ENCODE measurements at regions not wholly inside any gene's neighbourhood (a gene's known extent, or its start where the extent isn't known, plus 50 kb on each side); places are given as distances from the start of the nearest gene placed in this dataset.

- 83% methylated on average over 1 of the region's 1 CpG for whole genome bisulfite sequencing (ENCODE audit: insufficient coverage)
- DNase-seq (ENCODE audit: low read depth in 4 of 6, low spot score in 6 of 6): no peak
- Histone ChIP-seq H3K27me3 (ENCODE audit: control insufficient read depth, insufficient read depth, low read length) (no peaks in the 10 kb centered on the region), H3K9me3 (ENCODE audit: control insufficient read depth, insufficient read depth, low read length) (no peaks in the 10 kb centered on the region), H3K4me1 (ENCODE audit: control insufficient read depth, insufficient read depth, low read length) (peaks cover 4% of the 10 kb centered on the region), H3K27ac (ENCODE audit: low read depth, low read length) (no peak overlapping the region), H3K36me3 (ENCODE audit: control insufficient read depth, insufficient read depth, low read length) (no peaks in the 10 kb centered on the region), H3K4me3 (ENCODE audit: low read depth, low read length) (no peak overlapping the region)
These were observed 135.6 kb downstream of the UNC5CL start for GRCh38 chr6:40903456-40903855.

GRCh38 chr6:40901322-40902055 is 137.5 kb downstream of the UNC5CL start:
- Histone ChIP-seq H3K9me3 (ENCODE audit: control insufficient read depth, insufficient read depth, low read length) (no peaks in the 10 kb centered on the region), H3K4me3 (ENCODE audit: low read depth, low read length) (no peak overlapping the region), H3K27me3 (ENCODE audit: control insufficient read depth, insufficient read depth, low read length) (no peaks in the 10 kb centered on the region), H3K27ac (ENCODE audit: low read depth, low read length) (no peak overlapping the region), H3K36me3 (ENCODE audit: control insufficient read depth, insufficient read depth, low read length) (no peaks in the 10 kb centered on the region), H3K4me1 (ENCODE audit: control insufficient read depth, insufficient read depth, low read length) (no peaks in the 10 kb centered on the region)
- WGBS (ENCODE audit: insufficient coverage): no CpG with 5 or more reads among the region's 1 CpG
- DNase-seq (ENCODE audit: low read depth in 4 of 6, low spot score in 6 of 6): no peak

- Histone ChIP-seq H3K36me3 (ENCODE audit: control insufficient read depth, insufficient read depth, low read length) (no peaks in the 10 kb centered on the region), H3K9me3 (ENCODE audit: control insufficient read depth, insufficient read depth, low read length) (no peaks in the 10 kb centered on the region), H3K4me1 (ENCODE audit: control insufficient read depth, insufficient read depth, low read length) (no peaks in the 10 kb centered on the region), H3K27ac (ENCODE audit: low read depth, low read length) (no peak overlapping the region), H3K4me3 (ENCODE audit: low read depth, low read length) (no peak overlapping the region), H3K27me3 (ENCODE audit: control insufficient read depth, insufficient read depth, low read length) (no peaks in the 10 kb centered on the region)
- no peak for DNase-seq (ENCODE audit: low read depth in 4 of 6, low spot score in 6 of 6)
- 94% methylated on average over 2 of the region's 5 CpGs for WGBS (ENCODE audit: insufficient coverage)
These were observed 138.2 kb downstream of the UNC5CL start for GRCh38 chr6:40900791-40901190.

- DNase-seq (ENCODE audit: low read depth in 4 of 6, low spot score in 6 of 6): no peak
- 52% methylated on average over 5 of the region's 7 CpGs for WGBS (ENCODE audit: insufficient coverage)
- H3K4me1 ChIP-seq (ENCODE audit: control insufficient read depth, insufficient read depth, low read length): peaks cover 5% of the 10 kb centered on the region
- no peaks in the 10 kb centered on the region for H3K27me3 ChIP-seq (ENCODE audit: control insufficient read depth, insufficient read depth, low read length)
- no peak overlapping the region for H3K4me3 ChIP-seq (ENCODE audit: low read depth, low read length)
- no peaks in the 10 kb centered on the region for H3K36me3 ChIP-seq (ENCODE audit: control insufficient read depth, insufficient read depth, low read length)
- H3K9me3 ChIP-seq (ENCODE audit: control insufficient read depth, insufficient read depth, low read length): no peaks in the 10 kb centered on the region
- no peak overlapping the region for H3K27ac ChIP-seq (ENCODE audit: low read depth, low read length)
These were observed 139.3 kb downstream of the UNC5CL start for GRCh38 chr6:40899684-40900155.

- WGBS (ENCODE audit: insufficient coverage): 75% methylated on average over 1 of the region's 1 CpG
These were observed 140.9 kb downstream of the UNC5CL start for GRCh38 chr6:40898073-40898472.

GRCh38 chr6:40897390-40898003 is 141.5 kb downstream of the UNC5CL start:
- H3K4me3 ChIP-seq (ENCODE audit: low read depth, low read length): no peak overlapping the region
- H3K36me3 ChIP-seq (ENCODE audit: control insufficient read depth, insufficient read depth, low read length): no peaks in the 10 kb centered on the region
- no peaks in the 10 kb centered on the region for H3K9me3 ChIP-seq (ENCODE audit: control insufficient read depth, insufficient read depth, low read length)
- DNase-seq (ENCODE audit: low read depth in 4 of 6, low spot score in 6 of 6): no peak
- H3K4me1 ChIP-seq (ENCODE audit: control insufficient read depth, insufficient read depth, low read length): peaks cover 5% of the 10 kb centered on the region
- 93% methylated on average over 9 of the region's 10 CpGs for WGBS (ENCODE audit: insufficient coverage)
- H3K27me3 ChIP-seq (ENCODE audit: control insufficient read depth, insufficient read depth, low read length): no peaks in the 10 kb centered on the region
- no peak overlapping the region for H3K27ac ChIP-seq (ENCODE audit: low read depth, low read length)

More at GRCh38 chr6:40898073-40898472, 140.9 kb downstream of the UNC5CL start:
- Histone ChIP-seq H3K4me1 (ENCODE audit: control insufficient read depth, insufficient read depth, low read length) (peaks cover 5% of the 10 kb centered on the region), H3K4me3 (ENCODE audit: low read depth, low read length) (no peak overlapping the region), H3K27me3 (ENCODE audit: control insufficient read depth, insufficient read depth, low read length) (no peaks in the 10 kb centered on the region), H3K36me3 (ENCODE audit: control insufficient read depth, insufficient read depth, low read length) (no peaks in the 10 kb centered on the region), H3K27ac (ENCODE audit: low read depth, low read length) (no peak overlapping the region), H3K9me3 (ENCODE audit: control insufficient read depth, insufficient read depth, low read length) (no peaks in the 10 kb centered on the region)
- DNase-seq (ENCODE audit: low read depth in 4 of 6, low spot score in 6 of 6): no peak

- Histone ChIP-seq H3K4me1 (ENCODE audit: control insufficient read depth, insufficient read depth, low read length) (peaks cover 5% of the 10 kb centered on the region), H3K9me3 (ENCODE audit: control insufficient read depth, insufficient read depth, low read length) (no peaks in the 10 kb centered on the region), H3K4me3 (ENCODE audit: low read depth, low read length) (no peak overlapping the region), H3K27me3 (ENCODE audit: control insufficient read depth, insufficient read depth, low read length) (no peaks in the 10 kb centered on the region), H3K36me3 (ENCODE audit: control insufficient read depth, insufficient read depth, low read length) (no peaks in the 10 kb centered on the region), H3K27ac (ENCODE audit: low read depth, low read length) (no peak overlapping the region)
- DNase-seq (ENCODE audit: low read depth in 4 of 6, low spot score in 6 of 6): no peak
- WGBS (ENCODE audit: insufficient coverage): 72% methylated on average over 3 of the region's 3 CpGs
These were observed 142.3 kb downstream of the UNC5CL start for GRCh38 chr6:40896696-40897095.

- Histone ChIP-seq H3K9me3 (ENCODE audit: control insufficient read depth, insufficient read depth, low read length) (no peaks in the 10 kb centered on the region), H3K4me1 (ENCODE audit: control insufficient read depth, insufficient read depth, low read length) (peaks cover 5% of the 10 kb centered on the region), H3K27ac (ENCODE audit: low read depth, low read length) (no peak overlapping the region), H3K27me3 (ENCODE audit: control insufficient read depth, insufficient read depth, low read length) (no peaks in the 10 kb centered on the region), H3K36me3 (ENCODE audit: control insufficient read depth, insufficient read depth, low read length) (no peaks in the 10 kb centered on the region), H3K4me3 (ENCODE audit: low read depth, low read length) (no peak overlapping the region)
- 46% methylated on average over 10 of the region's 14 CpGs for WGBS (ENCODE audit: insufficient coverage)
- peak in 3 of 6 donors; percentile 17 to 56 (median 47) for DNase-seq (ENCODE audit: low read depth in 4 of 6, low spot score in 6 of 6)
These were observed 143.8 kb downstream of the UNC5CL start for GRCh38 chr6:40894962-40895799.

- DNase-seq (ENCODE audit: low read depth in 4 of 6, low spot score in 6 of 6): no peak
- Histone ChIP-seq H3K4me1 (ENCODE audit: control insufficient read depth, insufficient read depth, low read length) (peaks cover 12% of the 10 kb centered on the region), H3K27me3 (ENCODE audit: control insufficient read depth, insufficient read depth, low read length) (no peaks in the 10 kb centered on the region), H3K36me3 (ENCODE audit: control insufficient read depth, insufficient read depth, low read length) (no peaks in the 10 kb centered on the region), H3K4me3 (ENCODE audit: low read depth, low read length) (no peak overlapping the region), H3K9me3 (ENCODE audit: control insufficient read depth, insufficient read depth, low read length) (no peaks in the 10 kb centered on the region), H3K27ac (ENCODE audit: low read depth, low read length) (no peak overlapping the region)
- 92% methylated on average over 6 of the region's 7 CpGs for WGBS (ENCODE audit: insufficient coverage)
These were observed 146.0 kb downstream of the UNC5CL start for GRCh38 chr6:40893021-40893420.
